H1 (cell line): ENCODE measurements at regions not wholly inside any gene's neighbourhood (a gene's known extent, or its start where the extent isn't known, plus 50 kb on each side); places are given as distances from the start of the nearest gene placed in this dataset.

ENCODE experiments used
- CTCF ChIA-PET: fragments of 300-600 bp; sonication (Branson Sonifier 250); formaldehyde crosslinking; loops from one replicate; lab custom pipeline; 2021; ENCODE audit not compliant: partially characterized antibody; lab: Charles Lee
- POLR2A ChIA-PET: fragments of 300-600 bp; sonication (Branson Sonifier 250); formaldehyde crosslinking; loops from one replicate; lab custom pipeline; 2021; ENCODE audit warnings: inconsistent platforms; ENCODE audit not compliant: partially characterized antibody; lab: Charles Lee
- DNase-seq, 2 experiments: peaks; one replicate each; pipeline versions ENCODE4 v3.0.0 to v3.0.0-alpha.2; 2010 to 2022; ENCODE audit warnings: low spot score in 2 of 2, low read depth in 1 of 2, mixed read lengths in 1 of 2
- FAIRE-seq: peaks from 2 replicates; lab custom pipeline; 2011; peaks lifted over from hg19 to GRCh38; lab: Jason Lieb, UNC
- H2AFZ ChIP-seq: 2 replicates; pipeline ENCODE4 v1.8.1; 2012; ENCODE audit warnings: low read length, inconsistent platforms
- H2AK5ac ChIP-seq: 2 replicates; pipeline ENCODE4 v1.6.1; 2013; ENCODE audit warnings: low read depth, low read length
- H2BK120ac ChIP-seq: replicated peaks from 2 replicates; pipeline ENCODE3; 2013; ENCODE audit warnings: low read depth, low read length, inconsistent platforms
- H2BK12ac ChIP-seq: 2 replicates; pipeline ENCODE4 v1.6.1; 2013; ENCODE audit warnings: low read depth, low read length
- H2BK15ac ChIP-seq: 2 replicates; pipeline ENCODE4 v1.6.1; 2013; ENCODE audit warnings: low read length
- H2BK20ac ChIP-seq: 2 replicates; pipeline ENCODE4 v1.6.1; 2013; ENCODE audit warnings: low read length
- H2BK5ac ChIP-seq: 2 replicates; pipeline ENCODE4 v1.6.1; 2013; ENCODE audit warnings: low read depth, low read length
- H3K14ac ChIP-seq: 2 replicates; pipeline ENCODE4 v1.6.1; 2013; ENCODE audit warnings: inconsistent platforms; ENCODE audit not compliant: insufficient read length
- H3K18ac ChIP-seq: 2 replicates; pipeline ENCODE4 v1.6.1; 2013; ENCODE audit warnings: low read length; ENCODE audit errors: extremely low read depth
- H3K23ac ChIP-seq: 2 replicates; pipeline ENCODE4 v1.6.1; 2013; ENCODE audit warnings: inconsistent platforms; ENCODE audit not compliant: insufficient read length
- H3K23me2 ChIP-seq: 2 replicates; pipeline ENCODE4 v1.6.1; 2013; ENCODE audit warnings: low read depth, low read length
- H3K27ac ChIP-seq: 2 replicates; pipeline ENCODE4 v1.6.1; 2011; ENCODE audit warnings: low read depth, low read length, inconsistent platforms
- H3K27me3 ChIP-seq, 4 experiments: replicated peaks in 1 of 4; 1 replicate in 1 of 4; 2 replicates in 3 of 4; pipeline versions ENCODE4 v1.6.1 to v1.8.1; 2011 to 2013; ENCODE audit warnings: low read length in 3 of 4, mild to moderate bottlenecking in 3 of 4, inconsistent platforms in 2 of 4, mixed read lengths in 2 of 4, moderate library complexity in 1 of 4; ENCODE audit not compliant: control insufficient read depth in 3 of 4, insufficient read depth in 3 of 4; ENCODE audit errors: extremely low read depth in 1 of 4
- H3K36me3 ChIP-seq, 4 experiments: 2 replicates each; pipeline versions ENCODE4 v1.6.1 to v1.8.1; 2011 to 2013; ENCODE audit warnings: mild to moderate bottlenecking in 4 of 4, low read length in 3 of 4, moderate library complexity in 2 of 4, control low read depth in 1 of 4, inconsistent platforms in 1 of 4; ENCODE audit not compliant: insufficient read depth in 4 of 4, control insufficient read depth in 2 of 4
- H3K4ac ChIP-seq: replicated peaks from 2 replicates; pipeline ENCODE3; 2013; ENCODE audit warnings: low read length, low read depth, mixed read lengths, inconsistent platforms; ENCODE audit not compliant: insufficient read length
- H3K4me1 ChIP-seq, 4 experiments: replicated peaks in 1 of 4; 1 replicate in 1 of 4; 2 replicates in 3 of 4; pipeline versions ENCODE4 v1.6.1 to v1.8.1; 2011 to 2013; ENCODE audit warnings: low read length in 3 of 4, inconsistent platforms in 2 of 4, mixed read lengths in 1 of 4; ENCODE audit not compliant: insufficient read depth in 4 of 4, control insufficient read depth in 3 of 4
- H3K4me2 ChIP-seq, 2 experiments: 2 replicates each; pipeline versions ENCODE4 v1.6.1 to v1.8.1; 2011 to 2013; ENCODE audit warnings: low read depth in 2 of 2, low read length in 2 of 2, control low read depth in 1 of 2, inconsistent platforms in 1 of 2, mild to moderate bottlenecking in 1 of 2; ENCODE audit not compliant: insufficient read depth in 1 of 2
- H3K4me3 ChIP-seq, 4 experiments: fragments of 200-600, 300-600 bp in 1 of 4; sonication (generic), shearing (Covaris generic), sonication (Bioruptor Twin) in 1 of 4; 2 replicates each; pipeline versions ENCODE4 v1.5.1 to v1.8.1; 2011 to 2016; ENCODE audit warnings: low read length in 4 of 4, low read depth in 3 of 4, control low read depth in 2 of 4, inconsistent platforms in 2 of 4, mild to moderate bottlenecking in 2 of 4, mixed read lengths in 1 of 4, moderate library complexity in 1 of 4; ENCODE audit not compliant: insufficient read depth in 2 of 4; ENCODE audit errors: extremely low read depth in 1 of 4
- H3K56ac ChIP-seq: replicated peaks from 2 replicates; pipeline ENCODE3; 2013; ENCODE audit warnings: low read depth, mild to moderate bottlenecking, mixed read lengths, low read length, inconsistent platforms; ENCODE audit not compliant: insufficient read length
- H3K79me1 ChIP-seq: 2 replicates; pipeline ENCODE4 v1.6.1; 2013; ENCODE audit warnings: low read depth, low read length, control low read depth
- H3K79me2 ChIP-seq, 2 experiments: 2 replicates each; pipeline versions ENCODE4 v1.6.1 to v1.8.1; 2012 to 2013; ENCODE audit warnings: low read length in 2 of 2, mild to moderate bottlenecking in 2 of 2, inconsistent platforms in 1 of 2; ENCODE audit not compliant: insufficient read depth in 2 of 2, control insufficient read depth in 1 of 2
- H3K9ac ChIP-seq, 4 experiments: replicated peaks in 1 of 4; 1 replicate in 1 of 4; 2 replicates in 3 of 4; pipeline versions ENCODE4 v1.6.1 to v1.8.1; 2011 to 2013; ENCODE audit warnings: low read depth in 3 of 4, low read length in 3 of 4, control low read depth in 2 of 4, mild to moderate bottlenecking in 2 of 4, moderate library complexity in 2 of 4, inconsistent platforms in 1 of 4; ENCODE audit errors: extremely low read depth in 1 of 4
- H3K9me3 ChIP-seq, 2 experiments: 2 replicates each; pipeline versions ENCODE4 v1.6.1 to v1.8.1; 2012 to 2013; ENCODE audit warnings: mild to moderate bottlenecking in 2 of 2, moderate library complexity in 2 of 2, control low read depth in 1 of 2, inconsistent platforms in 1 of 2, low read depth in 1 of 2, low read length in 1 of 2, mixed read lengths in 1 of 2; ENCODE audit not compliant: insufficient read depth in 2 of 2
- H4K20me1 ChIP-seq, 2 experiments: replicated peaks in 1 of 2; 2 replicates each; pipeline versions ENCODE3 to v1.8.1; 2011 to 2013; ENCODE audit warnings: inconsistent platforms in 2 of 2, low read length in 2 of 2, mild to moderate bottlenecking in 1 of 2; ENCODE audit not compliant: insufficient read depth in 2 of 2, control insufficient read depth in 1 of 2
- H4K5ac ChIP-seq: 2 replicates; pipeline ENCODE4 v1.6.1; 2013; ENCODE audit warnings: low read length, low read depth, mixed read lengths, inconsistent platforms; ENCODE audit not compliant: insufficient read length
- H4K8ac ChIP-seq: 2 replicates; pipeline ENCODE4 v1.8.0; 2013; ENCODE audit warnings: mild to moderate bottlenecking, moderate library complexity, low read length, inconsistent platforms; ENCODE audit not compliant: insufficient read depth; ENCODE audit errors: extremely low read depth
- H4K91ac ChIP-seq: replicated peaks from 2 replicates; pipeline ENCODE3; 2013; ENCODE audit warnings: low read length, mixed read lengths, inconsistent platforms; ENCODE audit not compliant: insufficient read length
- RAD21 ChIP-seq, 2 experiments: IDR thresholded peaks in 1 of 2; conservative IDR thresholded peaks in 1 of 2; 2 replicates each; pipeline ENCODE4 v1.6.1; 2011; ENCODE audit warnings: low read depth in 2 of 2, low read length in 2 of 2, improper control_type of control experiment in 1 of 2, inconsistent platforms in 1 of 2, mild to moderate bottlenecking in 1 of 2, moderate library complexity in 1 of 2
- RXRA ChIP-seq: IDR thresholded peaks from 2 replicates; pipeline ENCODE4 v1.6.1; 2011; ENCODE audit warnings: low read depth, mild to moderate bottlenecking, low read length, moderate library complexity; ENCODE audit not compliant: insufficient read depth
- SUZ12 ChIP-seq: fragments of 200-600 bp; sonication (generic); IDR thresholded peaks from 2 replicates; pipeline ENCODE4 v1.6.1; 2012; ENCODE audit warnings: mild to moderate bottlenecking, inconsistent platforms, low read length, moderate library complexity, mixed read lengths
- WGBS, 2 experiments: shearing (Covaris generic) in 1 of 2; methylation state at CpG; one replicate each; pipeline versions ENCODE4 v1.1.6 to v1.1.7; 2013 to 2015; ENCODE audit warnings: low lambda C conversion rate in 2 of 2, mixed read lengths in 2 of 2, inconsistent platforms in 1 of 2, low coverage in 1 of 2, missing lambda C conversion rate in 1 of 2; ENCODE audit not compliant: insufficient replicate concordance in 2 of 2, insufficient coverage in 1 of 2, insufficient read length in 1 of 2; ENCODE audit errors: extremely low coverage in 1 of 2, missing lambda C conversion rate in 1 of 2; 5-methylcytosine and 5-hydroxymethylcytosine counted together

- H3K23me2 ChIP-seq: no peaks in the 10 kb centered on the region
- no peak overlapping the region for H2BK120ac ChIP-seq
- H3K36me3 ChIP-seq: no peaks in the 10 kb centered on the region
- no peak overlapping the region for H3K27ac ChIP-seq
- H2BK15ac ChIP-seq: no peak overlapping the region
- no peak overlapping the region for H2AFZ ChIP-seq
- H3K79me1 ChIP-seq: no peaks in the 10 kb centered on the region
- H3K14ac ChIP-seq: no peak overlapping the region
- no peaks in the 10 kb centered on the region for H3K9me3 ChIP-seq
- no peak overlapping the region for H3K18ac ChIP-seq
- H2BK12ac ChIP-seq: no peak overlapping the region
- no peak overlapping the region for H2BK5ac ChIP-seq
- peaks cover 0 to 4% (median 1%) of the 10 kb centered on the region in 4 experiments; a peak in 4 of 7 replicates for H3K27me3 ChIP-seq
- H4K8ac ChIP-seq: no peak overlapping the region
- peaks cover 5 to 8% (median 7%) of the 10 kb centered on the region in 4 experiments for H3K4me1 ChIP-seq
- H3K56ac ChIP-seq: no peak overlapping the region
- H3K79me2 ChIP-seq: no peaks in the 10 kb centered on the region; a peak in 1 of 4 replicates
- no peak overlapping the region for H2AK5ac ChIP-seq
- H4K5ac ChIP-seq: no peak overlapping the region
- H3K9ac ChIP-seq: no peak overlapping the region
- ChIA-PET CTCF (interaction anchor here (0.8 to 1.6 kb wide), 8 partner anchors 11 to 143 kb away, joined by 3 to 6 read pairs (median 3); no protein-coding TSS in a partner anchor), POLR2A (interaction anchor here (0.6 to 1.0 kb wide), 3 partner anchors 10 to 77 kb away, joined by 3 read pairs; no protein-coding TSS in a partner anchor)
- WGBS, 2 experiments: 80% methylated on average over 5 of the region's 5 CpGs; no CpG with 5 or more reads in 1 of the 2 experiments
- no peak overlapping the region for H3K23ac ChIP-seq
- no peak for DNase-seq
- H3K4ac ChIP-seq: no peak overlapping the region
- H3K4me2 ChIP-seq: no peak overlapping the region
- no peak overlapping the region for H2BK20ac ChIP-seq
- H4K20me1 ChIP-seq: no peaks in the 10 kb centered on the region
- H3K4me3 ChIP-seq: no peak overlapping the region
- FAIRE-seq: no peak
- no peak for TF ChIP-seq RAD21 (IDR thresholded peaks at IDR 0.05 in 1 of 2, conservative IDR thresholded peaks at IDR 0.05 in 1 of 2; ENCODE audit: low read depth in 2 of 2, low read length in 2 of 2)
- TF ChIP-seq SUZ12: no peak
- TF ChIP-seq RXRA: no peak
- H4K91ac ChIP-seq: no peak overlapping the region
These were observed 51.8 kb upstream of the ESRRB start for GRCh38 chr14:76324133-76324532.
